Stomach (tissue), 8 donors: ENCODE measurements at regions not wholly inside any gene's neighbourhood (a gene's known extent, or its start where the extent isn't known, plus 50 kb on each side); places are given as distances from the start of the nearest gene placed in this dataset.

Source experiments
- DNase-seq, 2 donors: peaks; one replicate each; pipeline versions ENCODE4 v3.0.0 to v3.0.0-alpha.2; 2013 to 2019
- H3K27ac ChIP-seq, 5 donors: fragments of 200-600 bp in 4 of 5; sonication (generic) in 4 of 5; one replicate each; pipeline ENCODE4 v1.5.1; 2013 to 2019; ENCODE audit warnings: mild to moderate bottlenecking in 1 of 5, moderate library complexity in 1 of 5
- H3K27me3 ChIP-seq, 3 donors: fragments of 200-600 bp; sonication (generic); one replicate each; pipeline ENCODE4 v1.5.1; 2017 to 2019; ENCODE audit warnings: mixed run types in 1 of 3
- H3K36me3 ChIP-seq, 4 donors: fragments of 200-600 bp; sonication (generic); 1 replicate in 3 of 4; 2 replicates in 1 of 4; pipeline ENCODE4 v1.5.1; 2016 to 2019
- H3K4me1 ChIP-seq, 4 donors: fragments of 200-600 bp; sonication (generic); one replicate each; pipeline ENCODE4 v1.5.1; 2016 to 2019
- H3K4me3 ChIP-seq, 4 donors: fragments of 200-600 bp; sonication (generic) in 3 of 4; one replicate each; pipeline ENCODE4 v1.5.1; 2016 to 2019; ENCODE audit warnings: mild to moderate bottlenecking in 1 of 4
- H3K9me3 ChIP-seq, 4 donors: fragments of 200-600 bp; sonication (generic); one replicate each; pipeline ENCODE4 v1.5.1; 2016 to 2019
- CTCF ChIP-seq, 7 experiments: fragments of 450-650 bp in 4 of 7; fragments of 200-600 bp in 3 of 7; sonication (generic) in 3 of 7; IDR thresholded peaks; one replicate each; pipeline ENCODE4 v1.5.1; 2016 to 2019; ENCODE audit warnings: antibody characterized with exemption in 7 of 7, control low read depth in 2 of 7, mild to moderate bottlenecking in 1 of 7
- EP300 ChIP-seq: sonication (generic); formaldehyde crosslinking; IDR thresholded peaks from one replicate; pipeline ENCODE4 v1.6.1; 2017; ENCODE audit warnings: antibody characterized with exemption
- POLR2A ChIP-seq, 4 donors: fragments of 450-650 bp; IDR thresholded peaks; one replicate each; pipeline ENCODE4 v1.6.1; 2016; ENCODE audit warnings: antibody characterized with exemption in 4 of 4, control low read depth in 2 of 4, mild to moderate bottlenecking in 1 of 4, moderate library complexity in 1 of 4
- POLR2AphosphoS5 ChIP-seq, 3 donors: sonication (generic); formaldehyde crosslinking; IDR thresholded peaks; one replicate each; pipeline ENCODE4 v1.6.1; 2016; ENCODE audit warnings: antibody characterized with exemption in 3 of 3
- WGBS, 5 donors: extraction: QIAGEN DNeasy Blood & Tissue Kit in 3 of 5; methylation state at CpG; one replicate each; pipeline versions ENCODE4 v1.1.5 to v1.1.7; 2013 to 2018; 5-methylcytosine and 5-hydroxymethylcytosine counted together
- intact Hi-C: fragments of 100-400 bp; cut with DNase I; formaldehyde crosslinking; loops from one replicate; pipeline ENCODE4 v1.15.1; 2023; ENCODE audit warnings: low total_unique reads
- donor health status: healthy with polysubstance abuse.
- donor health status: Bipolar disorder and iron deficiency.
- donor health status: healthy.

- TF ChIP-seq CTCF (IDR thresholded peaks at IDR 0.05) (no peak), EP300 (no peak), POLR2AphosphoS5 (IDR thresholded peaks at IDR 0.05) (no peak), POLR2A (IDR thresholded peaks at IDR 0.05) (no peak)
- Histone ChIP-seq H3K9me3 (no peaks in the 10 kb centered on the region), H3K4me3 (no peak overlapping the region), H3K27me3 (peaks cover 0 to 19% (median 0%) of the 10 kb centered on the region in 3 donors), H3K4me1 (peaks cover 0 to 11% (median 5%) of the 10 kb centered on the region in 4 donors), H3K27ac (no peak overlapping the region), H3K36me3 (no peaks in the 10 kb centered on the region)
- no peak for DNase-seq
- WGBS, 5 donors: 69 to 85% (median 76%) methylated on average over 8 of the region's 8 CpGs
- intact Hi-C loops: no loop called here
Measured at GRCh38 chr2:105563000-105563719, 164.3 kb upstream of the FHL2 start.

GRCh38 chr2:105561401-105561800 is 162.6 kb upstream of the FHL2 start:
- H3K4me1 ChIP-seq: no peaks in the 10 kb centered on the region
- WGBS, 5 donors: 79 to 83% (median 80%) methylated on average over 2 to 9 of the region's 9 CpGs
- intact Hi-C loops: no loop called here
- H3K27ac ChIP-seq: no peak overlapping the region
- no peak for DNase-seq
- peaks cover 0 to 18% (median 0%) of the 10 kb centered on the region in 3 donors for H3K27me3 ChIP-seq
- TF ChIP-seq CTCF (IDR thresholded peaks at IDR 0.05): no peak
- no peak for TF ChIP-seq POLR2A (IDR thresholded peaks at IDR 0.05)
- TF ChIP-seq POLR2AphosphoS5 (IDR thresholded peaks at IDR 0.05): no peak
- no peak for TF ChIP-seq EP300
- H3K36me3 ChIP-seq: no peaks in the 10 kb centered on the region
- no peaks in the 10 kb centered on the region for H3K9me3 ChIP-seq
- H3K4me3 ChIP-seq: no peak overlapping the region

- H3K27me3 ChIP-seq: peaks cover 0 to 18% (median 0%) of the 10 kb centered on the region in 3 donors
- TF ChIP-seq POLR2AphosphoS5 (IDR thresholded peaks at IDR 0.05) (no peak), POLR2A (IDR thresholded peaks at IDR 0.05) (no peak), EP300 (no peak), CTCF (IDR thresholded peaks at IDR 0.05) (no peak)
- no peaks in the 10 kb centered on the region for H3K9me3 ChIP-seq
- 77 to 91% (median 85%) methylated on average over 10 of the region's 10 CpGs for whole genome bisulfite sequencing, 5 donors
- H3K27ac ChIP-seq: no peak overlapping the region
- DNase-seq: no peak
- no peak overlapping the region for H3K4me3 ChIP-seq
- intact Hi-C loops: no loop called here
- no peaks in the 10 kb centered on the region for H3K4me1 ChIP-seq
- H3K36me3 ChIP-seq: no peaks in the 10 kb centered on the region
Measured at GRCh38 chr2:105560157-105560556, 161.3 kb upstream of the FHL2 start.

- Histone ChIP-seq H3K27ac (no peak overlapping the region), H3K27me3 (peaks cover 0 to 18% (median 0%) of the 10 kb centered on the region in 3 donors), H3K4me1 (peaks cover 0 to 10% (median 0%) of the 10 kb centered on the region in 4 donors), H3K9me3 (no peaks in the 10 kb centered on the region), H3K36me3 (no peaks in the 10 kb centered on the region), H3K4me3 (no peak overlapping the region)
- 40 to 74% (median 63%) methylated on average over 12 of the region's 12 CpGs for WGBS, 5 donors
- intact Hi-C loops: no loop called here
- TF ChIP-seq EP300 (no peak), POLR2A (IDR thresholded peaks at IDR 0.05) (no peak), CTCF (IDR thresholded peaks at IDR 0.05) (no peak), POLR2AphosphoS5 (IDR thresholded peaks at IDR 0.05) (no peak)
- peak in 1 of 2 donors; percentile 62 for DNase-seq
Measured at GRCh38 chr2:105557021-105557920, 158.4 kb upstream of the FHL2 start.
